ENCODE measurements at regions not wholly inside any gene's neighbourhood (a gene's known extent, or its start where the extent isn't known, plus 50 kb on each side); places are given as distances from the start of the nearest gene placed in this dataset.
"Not testable (repeated sequence)": the region's sequence is repeated elsewhere in the genome, so short reads cannot be mapped to it uniquely, and the experiment has no call there.

- no peak for ATAC-seq (replicated peaks)
- DNase-seq, result no peak
- Mint-ChIP-seq H3K4me3 (no peak overlapping the region), H3K36me3 (no peaks in the 10 kb centered on the region), H3K4me1 (no peaks in the 10 kb centered on the region), H3K9me3 (no peaks in the 10 kb centered on the region), H3K27me3 (no peaks in the 10 kb centered on the region), H3K27ac (no peak overlapping the region)
These were observed 366.0 kb downstream of the RAB38 start for GRCh38 chr11:87809256-87809655.

GRCh38 chr11:87804176-87804575 is 371.1 kb downstream of the RAB38 start:
- Mint-ChIP-seq H3K4me3 (no peak overlapping the region), H3K27ac (no peak overlapping the region), H3K27me3 (no peaks in the 10 kb centered on the region), H3K36me3 (no peaks in the 10 kb centered on the region), H3K9me3 (peaks cover 0 to 4% of the 10 kb centered on the region in 2 donors), H3K4me1 (no peaks in the 10 kb centered on the region)
- DNase-seq (no peak), ATAC-seq (replicated peaks) (no peak)

GRCh38 chr11:87803748-87804147 is 371.5 kb downstream of the RAB38 start:
- H3K36me3 Mint-ChIP-seq, result no peaks in the 10 kb centered on the region
- no peaks in the 10 kb centered on the region for H3K27me3 Mint-ChIP-seq
- no peak overlapping the region for H3K4me3 Mint-ChIP-seq
- no peak for DNase-seq
- no peak overlapping the region for H3K27ac Mint-ChIP-seq
- H3K9me3 Mint-ChIP-seq, result peaks cover 0 to 5% of the 10 kb centered on the region in 2 donors
- ATAC-seq (replicated peaks), result no peak
- H3K4me1 Mint-ChIP-seq, result no peaks in the 10 kb centered on the region

GRCh38 chr11:87784862-87785261 is 390.4 kb downstream of the RAB38 start:
- H3K4me1 Mint-ChIP-seq; DNase-seq; H3K27me3 Mint-ChIP-seq; ATAC-seq (replicated peaks); H3K9me3 Mint-ChIP-seq; H3K4me3 Mint-ChIP-seq; H3K27ac Mint-ChIP-seq; H3K36me3 Mint-ChIP-seq: not testable (repeated sequence)

- Mint-ChIP-seq H3K36me3 (no peaks in the 10 kb centered on the region), H3K27me3 (no peaks in the 10 kb centered on the region)
These were observed 395.2 kb downstream of the RAB38 start for GRCh38 chr11:87780068-87780413.

GRCh38 chr11:87779276-87780067 is 395.8 kb downstream of the RAB38 start:
- no peaks in the 10 kb centered on the region for H3K27me3 Mint-ChIP-seq
- no peak overlapping the region for H3K27ac Mint-ChIP-seq
- H3K9me3 Mint-ChIP-seq, result peaks cover 4% of the 10 kb centered on the region in 2 donors
- H3K36me3 Mint-ChIP-seq, result no peaks in the 10 kb centered on the region
- H3K4me1 Mint-ChIP-seq, result no peaks in the 10 kb centered on the region
- DNase-seq (no peak), ATAC-seq (replicated peaks) (no peak)
- H3K4me3 Mint-ChIP-seq, result no peak overlapping the region

More at GRCh38 chr11:87780068-87780413, 395.2 kb downstream of the RAB38 start:
- Mint-ChIP-seq H3K9me3 (peaks cover 4 to 5% of the 10 kb centered on the region in 2 donors), H3K4me1 (no peaks in the 10 kb centered on the region), H3K4me3 (no peak overlapping the region), H3K27ac (no peak overlapping the region)
- DNase-seq (no peak), ATAC-seq (replicated peaks) (no peak)

GRCh38 chr11:87778357-87778756 is 396.9 kb downstream of the RAB38 start:
- ATAC-seq (replicated peaks) (no peak), DNase-seq (no peak)
- H3K27me3 Mint-ChIP-seq, result no peaks in the 10 kb centered on the region
- no peak overlapping the region for H3K4me3 Mint-ChIP-seq
- no peaks in the 10 kb centered on the region for H3K36me3 Mint-ChIP-seq
- no peaks in the 10 kb centered on the region for H3K4me1 Mint-ChIP-seq
- no peak overlapping the region for H3K27ac Mint-ChIP-seq
- H3K9me3 Mint-ChIP-seq, result peaks cover 3 to 4% of the 10 kb centered on the region in 2 donors

- no peaks in the 10 kb centered on the region for H3K4me1 Mint-ChIP-seq
- H3K4me3 Mint-ChIP-seq, result no peak overlapping the region
- no peaks in the 10 kb centered on the region for H3K36me3 Mint-ChIP-seq
- H3K9me3 Mint-ChIP-seq, result no peaks in the 10 kb centered on the region
- no peak for DNase-seq
- no peak for ATAC-seq (replicated peaks)
- H3K27me3 Mint-ChIP-seq, result no peaks in the 10 kb centered on the region
- H3K27ac Mint-ChIP-seq, result no peak overlapping the region
These were observed 400.2 kb downstream of the RAB38 start for GRCh38 chr11:87775036-87775435.

- Mint-ChIP-seq H3K9me3 (no peaks in the 10 kb centered on the region), H3K4me3 (no peak overlapping the region), H3K36me3 (no peaks in the 10 kb centered on the region), H3K27ac (no peak overlapping the region), H3K27me3 (no peaks in the 10 kb centered on the region), H3K4me1 (no peaks in the 10 kb centered on the region)
- no peak for DNase-seq
- ATAC-seq (replicated peaks), result no peak
These were observed 405.6 kb downstream of the RAB38 start for GRCh38 chr11:87769661-87770060.

GRCh38 chr11:87767615-87768014 is 407.6 kb downstream of the RAB38 start:
- ATAC-seq (replicated peaks), result no peak
- H3K9me3 Mint-ChIP-seq, result no peaks in the 10 kb centered on the region

GRCh38 chr11:87764075-87764474 is 411.2 kb downstream of the RAB38 start:
- not testable (repeated sequence) for H3K27ac Mint-ChIP-seq; H3K9me3 Mint-ChIP-seq; H3K36me3 Mint-ChIP-seq; H3K4me1 Mint-ChIP-seq; H3K4me3 Mint-ChIP-seq; ATAC-seq (replicated peaks); H3K27me3 Mint-ChIP-seq; DNase-seq

More at GRCh38 chr11:87767615-87768014, 407.6 kb downstream of the RAB38 start:
- DNase-seq, result no peak
- H3K36me3 Mint-ChIP-seq, result no peaks in the 10 kb centered on the region
- H3K4me1 Mint-ChIP-seq, result no peaks in the 10 kb centered on the region
- H3K4me3 Mint-ChIP-seq, result no peak overlapping the region
- H3K27me3 Mint-ChIP-seq, result no peaks in the 10 kb centered on the region
- no peak overlapping the region for H3K27ac Mint-ChIP-seq

GRCh38 chr11:87754685-87755084 is 420.6 kb downstream of the RAB38 start:
- no peak for DNase-seq
- no peak for ATAC-seq (replicated peaks)
- Mint-ChIP-seq H3K36me3 (no peaks in the 10 kb centered on the region), H3K4me3 (no peak overlapping the region), H3K9me3 (peaks cover 1 to 6% of the 10 kb centered on the region in 2 donors), H3K27me3 (no peaks in the 10 kb centered on the region), H3K27ac (no peak overlapping the region), H3K4me1 (no peaks in the 10 kb centered on the region)

GRCh38 chr11:87753143-87753542 is 422.1 kb downstream of the RAB38 start:
- Mint-ChIP-seq H3K4me1 (no peaks in the 10 kb centered on the region), H3K27ac (no peak overlapping the region), H3K27me3 (no peaks in the 10 kb centered on the region), H3K4me3 (no peak overlapping the region), H3K36me3 (no peaks in the 10 kb centered on the region), H3K9me3 (peaks cover 0 to 3% of the 10 kb centered on the region in 2 donors)
- no peak for DNase-seq
- no peak for ATAC-seq (replicated peaks)

- ATAC-seq (replicated peaks), result no peak
- H3K27me3 Mint-ChIP-seq, result no peaks in the 10 kb centered on the region
- H3K9me3 Mint-ChIP-seq, result peaks cover 1 to 4% of the 10 kb centered on the region in 2 donors
- no peak overlapping the region for H3K27ac Mint-ChIP-seq
- H3K4me3 Mint-ChIP-seq, result no peak overlapping the region
- no peaks in the 10 kb centered on the region for H3K36me3 Mint-ChIP-seq
- no peak for DNase-seq
- H3K4me1 Mint-ChIP-seq, result no peaks in the 10 kb centered on the region
These were observed 432.2 kb downstream of the RAB38 start for GRCh38 chr11:87743007-87743406.

GRCh38 chr11:87740968-87741367 is 434.3 kb downstream of the RAB38 start:
- DNase-seq (no peak), ATAC-seq (replicated peaks) (no peak)
- Mint-ChIP-seq H3K36me3 (no peaks in the 10 kb centered on the region), H3K27ac (no peak overlapping the region), H3K27me3 (no peaks in the 10 kb centered on the region), H3K4me1 (no peaks in the 10 kb centered on the region), H3K9me3 (peaks cover 3 to 4% of the 10 kb centered on the region in 2 donors), H3K4me3 (no peak overlapping the region)

Measured in stimulated activated naive B cell treated with anti-CD40 and anti-IgM and Interleukin-4, amounts not matched to agents 10 μg/mL and 1 μg/mL and 100 μg/mL, for 72 hours (primary cell).